IPS-15b (cell line): ENCODE measurements at regions not wholly inside any gene's neighbourhood (a gene's known extent, or its start where the extent isn't known, plus 50 kb on each side); places are given as distances from the start of the nearest gene placed in this dataset.

Source experiments
- H3K27me3 ChIP-seq: one replicate; pipeline ENCODE4 v1.6.1; 2013; ENCODE audit warnings: low read length; ENCODE audit not compliant: control insufficient read depth, insufficient read depth
- H3K36me3 ChIP-seq: one replicate; pipeline ENCODE4 v1.6.1; 2013; ENCODE audit warnings: low read length; ENCODE audit not compliant: control insufficient read depth, insufficient read depth
- H3K4me1 ChIP-seq: one replicate; pipeline ENCODE4 v1.6.1; 2013; ENCODE audit warnings: mild to moderate bottlenecking, low read length; ENCODE audit not compliant: control insufficient read depth, insufficient read depth
- H3K4me3 ChIP-seq: one replicate; pipeline ENCODE4 v1.5.1; 2013; ENCODE audit warnings: low read depth, low read length
- H3K9ac ChIP-seq: one replicate; pipeline ENCODE4 v1.6.1; 2013; ENCODE audit warnings: low read depth, mild to moderate bottlenecking, low read length
- H3K9me3 ChIP-seq: one replicate; pipeline ENCODE4 v1.6.1; 2013; ENCODE audit warnings: mild to moderate bottlenecking, low read length; ENCODE audit not compliant: control insufficient read depth, insufficient read depth

- Histone ChIP-seq H3K9ac (no peak overlapping the region), H3K4me3 (no peak overlapping the region), H3K27me3 (no peaks in the 10 kb centered on the region), H3K9me3 (peaks cover 4% of the 10 kb centered on the region), H3K36me3 (no peaks in the 10 kb centered on the region), H3K4me1 (no peaks in the 10 kb centered on the region)
These were observed 86.4 kb upstream of the MED14 start for GRCh38 chrX:40821780-40822179.

GRCh38 chrX:40827331-40827730 is 92.0 kb upstream of the MED14 start:
- Histone ChIP-seq H3K9me3 (peaks cover 4% of the 10 kb centered on the region), H3K9ac (no peak overlapping the region), H3K27me3 (no peaks in the 10 kb centered on the region), H3K4me3 (no peak overlapping the region), H3K4me1 (no peaks in the 10 kb centered on the region), H3K36me3 (peaks cover 2% of the 10 kb centered on the region)

- H3K4me3 ChIP-seq: no peak overlapping the region
- H3K9me3 ChIP-seq: peaks cover 5% of the 10 kb centered on the region
- no peaks in the 10 kb centered on the region for H3K27me3 ChIP-seq
- H3K4me1 ChIP-seq: no peaks in the 10 kb centered on the region
- no peak overlapping the region for H3K9ac ChIP-seq
- H3K36me3 ChIP-seq: peaks cover 2% of the 10 kb centered on the region
These were observed 96.4 kb upstream of the MED14 start for GRCh38 chrX:40831750-40832149.

GRCh38 chrX:40832723-40833122 is 97.4 kb upstream of the MED14 start:
- H3K4me3 ChIP-seq: no peak overlapping the region
- peaks cover 5% of the 10 kb centered on the region for H3K9me3 ChIP-seq
- no peak overlapping the region for H3K9ac ChIP-seq
- H3K4me1 ChIP-seq: no peaks in the 10 kb centered on the region
- no peaks in the 10 kb centered on the region for H3K27me3 ChIP-seq
- no peaks in the 10 kb centered on the region for H3K36me3 ChIP-seq

- H3K9me3 ChIP-seq: peaks cover 5% of the 10 kb centered on the region
- H3K27me3 ChIP-seq: no peaks in the 10 kb centered on the region
- H3K9ac ChIP-seq: no peak overlapping the region
- no peaks in the 10 kb centered on the region for H3K36me3 ChIP-seq
- H3K4me1 ChIP-seq: no peaks in the 10 kb centered on the region
- H3K4me3 ChIP-seq: no peak overlapping the region
These were observed 98.9 kb upstream of the MED14 start for GRCh38 chrX:40834225-40834624.

- H3K4me3 ChIP-seq: no peak overlapping the region
- H3K36me3 ChIP-seq: no peaks in the 10 kb centered on the region
- H3K9ac ChIP-seq: no peak overlapping the region
- H3K9me3 ChIP-seq: peaks cover 12% of the 10 kb centered on the region
- no peaks in the 10 kb centered on the region for H3K4me1 ChIP-seq
- H3K27me3 ChIP-seq: no peaks in the 10 kb centered on the region
These were observed 100.2 kb upstream of the MED14 start for GRCh38 chrX:40835526-40835925.

GRCh38 chrX:40843643-40844042 is 108.3 kb upstream of the MED14 start:
- H3K4me1 ChIP-seq: peaks cover 18% of the 10 kb centered on the region
- no peaks in the 10 kb centered on the region for H3K36me3 ChIP-seq
- peaks cover 23% of the 10 kb centered on the region for H3K9me3 ChIP-seq
- H3K27me3 ChIP-seq: no peaks in the 10 kb centered on the region
- H3K4me3 ChIP-seq: no peak overlapping the region
- H3K9ac ChIP-seq: no peak overlapping the region

GRCh38 chrX:40844471-40844870 is 109.1 kb upstream of the MED14 start:
- H3K9me3 ChIP-seq: peaks cover 23% of the 10 kb centered on the region
- H3K36me3 ChIP-seq: no peaks in the 10 kb centered on the region
- peaks cover 18% of the 10 kb centered on the region for H3K4me1 ChIP-seq
- H3K4me3 ChIP-seq: no peak overlapping the region
- no peak overlapping the region for H3K9ac ChIP-seq
- no peaks in the 10 kb centered on the region for H3K27me3 ChIP-seq

GRCh38 chrX:40845331-40845911 is 110.1 kb upstream of the MED14 start:
- Histone ChIP-seq H3K27me3 (no peaks in the 10 kb centered on the region), H3K36me3 (no peaks in the 10 kb centered on the region), H3K4me3 (no peak overlapping the region), H3K4me1 (peaks cover 18% of the 10 kb centered on the region), H3K9me3 (peaks cover 16% of the 10 kb centered on the region), H3K9ac (no peak overlapping the region)

GRCh38 chrX:40849906-40850823 is 114.8 kb upstream of the MED14 start:
- Histone ChIP-seq H3K27me3 (no peaks in the 10 kb centered on the region), H3K4me1 (peaks cover 28% of the 10 kb centered on the region), H3K36me3 (no peaks in the 10 kb centered on the region), H3K9me3 (no peaks in the 10 kb centered on the region), H3K9ac (no peak overlapping the region), H3K4me3 (no peak overlapping the region)

- peak overlapping the region; percentile 19 for H3K9ac ChIP-seq
- H3K4me1 ChIP-seq: peaks cover 19% of the 10 kb centered on the region
- no peaks in the 10 kb centered on the region for H3K27me3 ChIP-seq
- no peaks in the 10 kb centered on the region for H3K36me3 ChIP-seq
- peak overlapping the region; percentile 9 for H3K4me3 ChIP-seq
- no peaks in the 10 kb centered on the region for H3K9me3 ChIP-seq
These were observed 117.2 kb upstream of the MED14 start for GRCh38 chrX:40852586-40852985.
